ENCODE measurements at regions not wholly inside any gene's neighbourhood (a gene's known extent, or its start where the extent isn't known, plus 50 kb on each side); places are given as distances from the start of the nearest gene placed in this dataset.
A peak's percentile ranks its signal among the peaks of the same experiment; 100 is the strongest.

DNA sequence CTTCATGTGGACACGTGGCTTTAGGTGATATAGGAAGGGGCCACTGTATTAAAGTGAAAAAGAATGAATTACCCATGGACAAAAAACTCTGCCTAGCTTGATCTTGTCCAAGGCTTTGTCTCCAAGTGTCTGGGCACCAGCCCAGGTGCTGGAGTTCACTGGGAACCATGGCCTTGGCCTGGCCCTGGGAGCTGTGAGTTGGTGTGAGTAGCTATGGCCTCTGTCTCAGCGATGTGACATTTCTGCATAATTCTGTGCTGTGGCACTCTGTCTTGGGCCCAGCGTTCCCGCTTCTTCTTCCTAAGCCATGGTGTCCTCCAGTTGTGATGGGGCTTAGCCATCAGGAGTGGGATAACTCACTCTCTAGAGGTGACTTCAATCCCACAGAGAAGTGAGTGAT lies 119.0 kb upstream of the PPP2R2D start:
- DNase-seq = no peak

DNA sequence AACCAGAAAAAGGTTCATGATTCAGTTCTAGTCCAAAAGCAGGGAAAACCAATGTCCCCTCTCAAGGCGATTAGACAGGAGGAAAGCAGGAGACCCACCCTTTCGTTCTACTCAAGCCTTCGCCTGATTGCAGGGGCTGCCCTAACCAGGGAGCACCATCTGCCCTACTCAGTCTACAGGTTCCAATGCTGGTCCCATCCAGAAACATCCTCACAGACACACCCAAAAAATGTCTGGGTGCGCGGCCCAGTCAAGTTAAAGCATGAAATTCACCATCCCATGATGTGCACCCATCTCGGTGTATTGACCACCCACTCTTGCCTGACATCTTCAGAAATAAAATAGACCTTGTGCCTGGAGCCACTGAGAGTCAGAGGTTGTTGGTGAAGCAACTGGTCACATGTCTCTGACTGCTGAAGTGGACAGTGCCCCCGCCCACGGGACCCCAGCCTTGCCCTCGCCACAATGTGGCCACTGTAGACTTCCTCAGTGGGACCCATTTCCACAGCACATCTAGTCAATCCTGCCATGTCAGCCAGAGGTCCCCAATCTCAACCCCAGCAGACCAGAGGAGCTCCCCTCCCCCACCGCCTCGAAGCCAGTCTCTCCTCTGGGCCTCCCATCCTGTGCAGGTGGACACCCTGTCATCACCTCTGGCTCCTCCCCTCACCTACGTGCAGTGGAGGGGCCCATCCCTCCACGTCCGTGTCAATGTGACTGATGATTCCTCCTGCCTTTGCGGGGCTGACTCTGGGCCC lies 116.3 kb upstream of the PPP2R2D start:
- no peak for DNase-seq

DNA sequence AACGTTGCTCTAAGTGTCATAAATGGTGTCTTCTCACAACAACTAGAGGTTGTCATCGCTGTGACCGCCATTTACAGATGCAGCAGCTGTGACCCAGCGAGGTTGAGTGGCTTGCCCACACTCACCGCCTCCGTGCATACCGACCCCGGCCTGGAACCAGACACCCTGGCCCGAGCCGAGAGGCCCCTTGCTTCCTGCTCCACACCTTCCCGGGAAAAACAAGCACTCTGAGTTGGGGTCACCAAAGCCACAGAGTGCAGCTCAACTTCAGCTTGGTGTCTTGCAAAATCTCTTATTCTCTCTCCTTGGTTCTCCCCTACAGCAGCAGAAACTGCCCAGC lies 115.7 kb upstream of the PPP2R2D start:
- DNase-seq = no peak

DNA sequence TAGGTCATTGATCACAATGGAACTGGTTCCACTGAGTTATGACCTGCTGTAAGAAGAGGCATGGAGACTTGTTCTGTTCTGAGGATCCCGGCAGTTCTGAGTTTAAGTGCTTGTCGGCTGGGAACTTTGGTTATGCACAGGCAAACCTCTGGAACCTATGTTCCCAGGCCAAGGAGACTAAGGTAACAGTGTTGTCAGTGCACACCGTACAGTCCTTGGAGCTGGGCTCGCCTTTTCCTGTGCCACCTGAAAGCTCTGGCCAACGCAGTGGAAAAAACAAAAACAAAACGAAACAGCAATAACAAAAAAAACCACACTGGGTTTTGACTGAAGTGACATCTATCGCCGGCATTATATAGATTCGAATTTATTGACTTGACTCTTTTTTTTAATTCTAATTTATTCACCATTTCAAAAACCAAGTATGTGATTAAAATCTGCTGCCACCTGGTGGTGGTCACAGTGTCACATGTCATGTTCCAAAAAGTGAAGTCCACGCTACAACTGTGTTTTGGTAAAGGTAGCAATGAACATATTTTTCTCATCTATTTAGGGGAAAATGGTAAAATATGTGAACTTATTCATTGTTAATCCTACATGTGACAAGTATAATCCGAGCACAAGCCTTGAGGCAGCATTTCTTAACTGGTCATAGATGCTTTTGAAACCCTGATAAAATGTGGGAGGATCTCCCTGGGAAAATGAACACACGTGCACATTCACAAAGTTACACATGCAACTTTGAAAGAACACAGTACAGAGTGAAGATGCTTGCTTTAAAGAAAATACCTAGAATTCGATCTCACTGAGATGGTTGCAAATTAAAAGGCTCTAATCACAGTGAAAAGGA lies 113.8 kb upstream of the PPP2R2D start:
- DNase-seq = peak in 1 of 2 donors; percentile 38

DNA sequence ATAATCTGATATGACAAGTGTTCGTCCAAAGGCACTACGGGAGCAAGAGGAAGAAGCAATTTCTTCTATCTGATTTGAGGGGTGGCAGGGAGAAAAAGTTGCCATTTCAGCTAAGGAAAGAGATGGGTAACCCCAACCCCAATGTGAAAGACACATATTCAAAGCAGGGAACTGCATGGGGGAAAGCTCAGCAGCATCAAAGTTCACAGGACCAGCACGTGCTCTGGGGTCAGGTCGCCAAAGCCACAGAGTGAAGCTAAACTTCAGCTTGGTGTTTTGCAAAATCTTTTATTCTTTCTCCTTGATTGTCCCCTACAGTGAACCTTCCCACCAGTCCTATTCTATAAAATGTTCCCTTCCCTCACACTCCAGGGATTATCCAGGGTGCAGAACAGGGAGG lies 112.8 kb upstream of the PPP2R2D start:
- DNase-seq = no peak

DNA sequence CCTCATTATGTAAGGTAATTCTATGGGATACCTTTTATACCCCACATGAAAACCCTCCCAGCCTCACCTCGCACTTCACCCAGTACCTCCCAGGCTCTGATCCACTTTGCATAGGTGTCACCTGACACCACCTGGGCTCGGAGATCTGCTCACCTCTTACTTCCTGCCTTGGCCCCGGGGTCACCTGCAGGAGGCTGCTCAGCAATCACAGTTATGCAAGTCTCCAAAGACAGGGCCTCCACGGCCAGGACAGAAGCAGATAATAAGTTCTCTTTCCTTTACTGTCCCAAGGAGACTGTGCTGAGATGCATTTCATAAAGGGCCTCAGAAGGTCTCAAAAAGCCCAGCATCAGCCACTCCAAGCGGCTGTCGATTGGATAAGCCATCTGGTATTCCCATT lies 112.4 kb upstream of the PPP2R2D start:
- DNase-seq = no peak

DNA sequence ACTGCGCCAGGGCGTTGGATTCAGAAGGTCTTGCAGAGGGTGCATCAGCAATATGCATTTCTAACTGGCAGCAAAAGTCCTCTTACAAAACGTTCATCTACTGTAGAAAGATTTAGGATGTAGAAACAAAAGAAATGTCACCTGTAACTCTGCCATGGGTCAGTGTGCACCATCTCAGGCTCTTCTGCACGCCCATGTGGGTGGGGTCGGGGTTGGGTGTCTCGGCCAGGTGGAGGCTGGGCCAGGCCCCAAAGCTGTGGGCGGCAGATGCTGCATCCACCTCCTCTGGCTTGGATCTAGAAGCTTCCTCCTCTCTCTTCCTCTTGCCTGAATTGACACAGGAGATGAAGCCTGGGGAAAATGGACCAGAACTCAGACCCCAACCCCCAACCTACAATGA lies 111.3 kb upstream of the PPP2R2D start:
- no peak for DNase-seq

DNA sequence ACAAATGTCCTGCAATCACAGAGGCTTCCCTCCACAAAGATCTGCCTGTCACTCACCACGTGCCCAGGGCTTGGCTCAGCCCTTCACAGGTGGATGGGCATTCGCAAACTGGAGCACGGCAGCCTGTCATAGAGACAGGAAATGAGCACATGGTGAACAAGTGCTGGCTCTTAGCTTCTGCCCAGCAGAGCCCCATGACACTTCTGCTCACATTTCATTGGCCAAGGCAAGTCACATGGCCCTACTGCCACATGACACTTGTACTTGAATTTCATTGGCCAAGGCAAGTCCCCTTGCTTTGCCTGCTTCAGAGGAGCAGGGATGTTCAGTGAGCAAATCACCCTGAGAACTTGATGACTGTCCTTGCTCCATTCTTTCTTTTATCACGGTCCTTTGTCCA lies 110.8 kb upstream of the PPP2R2D start:
- DNase-seq = no peak

DNA sequence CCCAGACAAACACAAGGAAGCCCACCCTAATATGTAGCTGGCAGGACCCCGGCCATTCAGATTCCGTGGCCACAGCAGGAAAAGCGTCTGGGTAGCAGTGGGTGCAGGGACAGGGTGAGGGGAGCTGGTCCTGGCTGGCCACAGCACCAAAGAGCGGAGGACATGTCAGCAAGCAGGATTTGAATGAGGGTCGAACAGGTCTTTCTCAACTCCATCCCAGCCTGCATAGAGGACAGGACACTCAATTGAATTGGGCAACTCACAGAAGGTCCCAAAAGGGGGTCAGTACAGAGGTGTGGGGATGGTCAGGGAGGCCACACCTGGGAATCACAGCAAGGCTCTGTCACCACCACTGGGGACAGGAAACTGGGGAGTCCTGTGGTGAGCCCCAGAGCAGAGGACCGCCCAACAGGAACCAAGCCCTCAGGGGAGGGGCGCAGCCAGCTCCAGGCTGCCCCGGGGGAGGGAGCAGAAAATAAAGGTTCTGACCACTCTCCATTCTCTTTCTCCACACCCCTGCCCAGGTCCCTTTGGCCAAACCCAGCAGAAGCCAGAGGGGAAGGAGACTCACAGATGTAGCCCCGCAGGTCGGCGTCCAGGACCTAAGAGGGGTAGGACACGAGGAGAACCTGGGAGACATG lies 108.7 kb upstream of the PPP2R2D start:
- no peak for DNase-seq

DNA sequence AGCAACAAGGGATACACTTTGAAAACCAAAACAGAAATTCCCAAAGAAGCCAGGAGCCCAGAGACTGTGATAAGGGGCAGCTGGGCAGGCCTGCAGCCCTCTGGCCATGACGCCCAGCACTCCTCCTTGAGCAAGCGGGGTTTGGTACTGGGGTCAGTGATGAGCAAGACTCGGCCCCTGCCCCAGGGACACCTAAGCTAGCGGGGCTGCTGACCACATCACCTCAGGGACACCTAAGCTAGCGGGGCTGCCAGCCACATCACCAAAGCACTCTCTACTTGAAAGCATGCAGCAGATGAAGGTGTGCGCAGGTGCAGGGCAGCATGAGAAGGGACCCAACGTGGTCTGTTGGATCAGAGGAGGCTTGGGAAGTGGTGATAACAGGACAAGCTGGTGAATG lies 108.0 kb upstream of the PPP2R2D start:
- no peak for DNase-seq

DNA sequence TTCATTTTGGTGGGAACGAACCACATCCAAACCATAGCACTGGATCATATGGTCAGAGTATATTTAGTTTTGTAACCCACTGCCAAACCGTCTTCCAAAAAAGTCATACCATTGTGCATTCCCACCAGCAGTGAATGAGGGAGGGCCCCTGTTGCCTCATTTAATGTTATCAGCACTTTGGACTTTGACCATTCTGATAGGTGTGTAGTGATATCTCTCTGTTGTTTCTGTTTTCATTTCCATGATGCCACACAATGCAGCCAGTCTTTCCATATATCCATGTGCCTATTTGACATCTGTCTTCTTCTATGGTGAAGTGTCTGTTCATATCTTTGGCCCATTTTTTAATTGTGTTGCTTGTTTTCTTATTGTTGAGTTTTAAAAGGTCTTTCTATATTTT lies 105.0 kb upstream of the PPP2R2D start:
- no peak for DNase-seq

DNA sequence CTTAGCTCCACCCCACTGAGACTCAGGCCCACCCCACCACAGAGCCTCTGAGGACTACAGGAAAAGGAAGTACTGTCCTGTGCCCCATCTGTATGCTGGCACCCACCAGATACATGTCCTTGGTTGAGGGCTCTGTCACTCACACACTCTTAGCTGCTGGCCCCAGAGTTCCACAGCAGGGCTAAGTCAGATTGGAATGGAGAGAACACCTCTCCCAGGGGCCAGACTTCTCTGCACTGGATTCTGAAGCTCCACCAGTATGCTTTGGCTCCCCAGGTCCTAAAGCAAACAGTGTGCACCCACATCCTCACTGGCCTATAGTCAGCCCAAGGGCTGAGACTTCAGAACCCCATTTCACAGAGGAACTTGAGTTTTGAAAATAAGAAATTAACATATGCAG lies 103.2 kb upstream of the PPP2R2D start:
- DNase-seq = no peak

DNA sequence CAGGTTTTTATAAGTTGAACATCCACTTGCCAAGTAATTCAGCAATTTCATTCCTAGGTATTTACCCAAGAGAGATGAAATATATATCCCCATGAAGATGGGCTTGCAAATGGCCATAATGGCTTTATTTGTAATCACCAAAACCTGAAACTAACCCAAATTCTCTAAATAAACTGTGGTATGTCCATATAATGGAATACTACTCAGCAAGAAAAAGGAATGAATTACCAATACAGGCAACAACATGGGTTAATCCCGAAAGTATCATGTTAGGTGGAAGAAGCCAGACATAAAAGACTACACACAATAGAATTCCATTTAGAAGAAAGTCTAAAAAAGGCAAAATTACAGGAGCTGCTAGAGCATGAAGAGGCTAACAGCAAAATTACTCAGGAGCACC lies 101.4 kb upstream of the PPP2R2D start:
- no peak for DNase-seq

DNA sequence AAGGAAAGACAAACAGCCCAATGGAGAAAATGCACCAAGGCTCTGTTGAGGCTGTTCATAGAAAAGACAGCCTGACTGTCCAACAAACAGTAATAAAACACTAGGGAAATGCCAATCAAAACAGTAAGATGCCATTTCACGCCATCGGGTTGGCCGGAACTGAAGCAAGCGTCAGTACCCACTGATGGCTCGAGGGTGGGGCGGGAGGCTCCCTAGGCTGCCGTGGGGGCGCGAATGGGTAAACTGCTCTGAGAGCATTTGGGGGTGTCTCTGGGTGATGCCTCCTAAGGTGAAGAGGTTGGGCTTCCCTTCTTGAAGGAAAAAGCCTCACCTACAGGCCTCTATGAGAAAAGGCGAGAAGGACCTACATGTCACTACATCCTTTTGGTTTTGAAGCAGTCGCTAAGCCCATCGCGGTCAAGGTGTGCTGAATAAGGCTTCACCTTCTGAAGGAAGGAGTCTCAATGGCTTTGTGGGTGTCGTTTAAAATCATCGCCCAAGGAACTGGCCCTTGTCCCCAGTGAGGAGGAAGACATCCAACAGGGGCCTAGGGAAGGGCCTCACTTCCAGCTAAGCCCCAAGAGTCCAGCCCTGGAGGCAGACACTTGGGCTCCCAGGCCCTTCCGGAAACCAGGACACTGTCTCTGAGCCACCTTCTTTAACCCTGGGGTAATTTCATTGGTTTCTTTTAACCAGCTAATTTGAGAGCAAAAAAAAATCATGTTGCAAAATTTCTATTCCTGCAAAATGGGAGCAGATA lies 98.5 kb upstream of the PPP2R2D start:
- DNase-seq = no peak

DNA sequence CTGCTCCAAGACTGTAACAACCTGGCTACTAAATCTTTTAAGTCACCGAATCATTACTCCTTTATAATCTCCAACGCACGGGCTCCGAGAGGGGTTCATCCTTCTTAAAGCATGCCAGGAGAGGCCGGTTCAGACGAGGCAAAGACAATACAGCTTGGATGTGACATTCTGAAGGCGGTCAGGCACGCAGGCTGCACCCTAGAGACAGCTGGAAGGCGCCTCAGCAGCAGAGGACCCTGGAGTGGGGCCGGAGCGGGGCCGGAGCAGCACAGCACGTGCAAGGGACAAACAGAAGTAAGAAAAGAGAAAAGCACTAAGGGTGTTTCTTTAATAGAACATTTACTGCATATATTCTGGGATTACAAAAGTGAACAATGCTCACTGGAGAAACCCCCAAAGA lies 97.8 kb upstream of the PPP2R2D start:
- no peak for DNase-seq

DNA sequence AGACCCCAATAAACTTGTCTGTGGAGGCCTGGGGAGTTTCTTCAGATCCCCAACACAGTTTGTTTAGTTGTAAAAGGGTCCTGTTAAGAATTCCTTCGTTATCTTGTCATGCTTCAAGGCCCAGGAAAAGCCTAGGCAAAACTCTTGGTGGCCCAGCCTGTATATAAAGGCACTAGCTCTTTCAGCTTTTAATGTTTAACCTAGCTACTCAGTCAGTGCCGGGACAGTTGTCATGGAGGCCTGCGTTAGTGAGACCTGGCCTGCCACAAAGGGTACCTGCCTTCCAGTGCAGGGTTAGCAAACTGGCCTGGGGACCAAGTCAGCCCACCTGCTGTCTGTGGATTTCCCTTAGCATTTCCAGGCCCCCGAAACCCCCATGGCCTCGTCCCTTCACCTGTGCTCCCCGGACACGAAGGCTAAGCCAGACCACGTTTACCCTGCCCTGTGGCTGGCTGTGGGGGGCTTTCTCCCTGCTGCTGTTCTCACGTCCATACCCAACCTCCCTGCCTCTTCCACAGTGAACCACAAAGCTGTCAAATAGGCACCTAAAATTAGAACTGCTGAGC lies 96.9 kb upstream of the PPP2R2D start:
- no peak for DNase-seq

DNA sequence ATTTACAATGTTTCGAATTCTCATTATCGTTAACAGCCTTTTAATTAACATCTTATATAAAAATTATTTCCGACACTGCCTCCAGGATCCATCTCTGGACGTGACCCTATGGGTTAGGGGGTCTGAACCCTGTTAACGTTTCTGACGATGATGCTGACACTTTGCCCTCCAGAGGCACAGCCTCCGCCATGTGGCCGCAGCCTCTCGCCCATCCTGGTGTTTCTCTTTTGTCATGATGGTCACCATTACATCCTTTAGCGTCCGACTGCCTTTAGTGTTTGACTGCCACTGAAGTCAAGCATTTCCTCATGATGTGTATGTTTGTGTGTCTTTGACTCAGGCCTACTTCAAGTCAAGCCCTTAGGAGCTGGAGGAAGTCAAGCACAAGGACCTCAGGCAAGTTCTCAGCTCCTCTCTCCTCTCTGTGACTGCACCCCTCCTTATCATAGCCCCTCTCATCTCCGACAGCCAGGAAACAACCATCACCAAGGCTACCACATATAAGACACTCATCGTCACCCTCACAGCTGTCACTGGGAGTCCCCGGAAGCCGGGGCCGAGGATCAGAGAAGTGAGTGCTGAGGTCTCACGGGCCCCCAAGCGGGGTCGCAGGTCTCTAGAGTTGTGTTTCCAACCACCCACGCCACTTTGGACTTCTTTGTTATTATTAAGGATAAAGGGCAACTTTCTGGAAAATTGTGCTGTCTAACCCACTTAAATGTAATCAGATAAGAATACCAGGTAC lies 96.1 kb upstream of the PPP2R2D start:
- no peak for DNase-seq

DNA sequence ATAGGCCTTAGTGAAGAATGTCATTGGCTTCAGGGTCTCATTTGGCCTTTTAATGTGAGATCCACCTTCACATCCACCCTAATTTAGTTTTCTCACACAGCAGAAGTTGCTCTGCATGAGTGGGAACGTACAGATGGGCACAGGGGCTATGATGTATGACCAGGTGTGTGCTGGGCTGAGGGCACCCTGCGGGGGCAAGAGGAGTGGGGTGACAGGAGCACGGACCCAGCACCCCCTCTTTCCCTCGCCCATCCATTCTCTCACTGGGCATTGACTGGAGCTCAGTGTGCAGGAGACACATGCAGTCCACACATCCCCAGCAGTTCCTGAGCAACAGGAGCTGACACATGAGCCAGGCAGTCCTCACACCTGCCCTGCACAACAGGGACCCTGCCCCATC lies 95.1 kb upstream of the PPP2R2D start:
- no peak for DNase-seq

DNA sequence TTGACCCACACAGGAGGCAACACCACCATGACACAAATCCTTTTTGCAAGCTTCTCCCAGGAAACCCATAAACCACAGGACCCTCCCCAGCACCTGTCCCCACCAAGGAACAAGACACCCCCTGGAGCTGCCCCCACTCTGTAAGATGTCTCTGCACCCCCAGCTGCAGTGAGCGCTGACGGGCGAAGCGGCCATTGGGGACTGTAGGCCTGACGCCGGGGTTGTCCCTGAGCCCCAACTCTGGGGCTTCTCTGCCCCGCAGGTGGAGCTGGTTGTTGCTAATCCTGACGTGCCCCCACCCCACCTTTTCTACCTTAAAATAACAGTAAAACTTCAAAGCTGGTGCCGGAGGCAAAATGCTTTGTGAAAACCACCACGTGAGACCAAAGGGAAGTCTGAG lies 94.7 kb upstream of the PPP2R2D start:
- no peak for DNase-seq

DNA sequence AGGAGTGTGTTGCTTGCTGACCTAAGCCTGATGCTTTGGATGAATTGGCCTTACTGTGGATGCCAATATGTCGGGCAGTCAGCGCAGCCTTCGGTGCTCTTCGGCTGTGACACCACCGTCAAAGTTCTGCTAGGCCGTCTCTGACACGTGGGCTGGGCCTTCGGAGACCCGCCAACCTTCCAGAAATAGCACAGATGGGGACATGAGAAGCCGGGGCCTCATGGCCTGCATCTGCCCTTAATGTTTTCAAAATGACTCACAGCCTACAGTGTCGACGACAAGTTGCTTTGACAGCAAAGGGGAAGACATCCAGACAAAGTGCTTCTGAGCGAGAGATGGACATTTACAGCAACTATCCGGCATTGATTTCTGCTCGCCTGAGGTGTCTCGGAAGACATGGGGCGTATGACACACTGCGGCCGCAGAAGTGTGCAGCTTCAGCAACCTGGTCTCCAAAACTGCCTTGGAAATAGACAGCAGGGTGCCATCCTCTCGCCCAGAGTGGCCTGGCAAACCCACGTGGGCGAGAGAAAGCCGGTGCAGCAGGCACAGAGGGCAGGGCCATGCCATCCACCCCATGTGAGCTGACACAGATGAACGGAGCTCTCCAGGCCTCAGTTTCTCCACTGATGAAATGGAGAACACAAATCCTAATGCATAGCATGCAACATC lies 94.0 kb upstream of the PPP2R2D start:
- no peak for DNase-seq

DNA sequence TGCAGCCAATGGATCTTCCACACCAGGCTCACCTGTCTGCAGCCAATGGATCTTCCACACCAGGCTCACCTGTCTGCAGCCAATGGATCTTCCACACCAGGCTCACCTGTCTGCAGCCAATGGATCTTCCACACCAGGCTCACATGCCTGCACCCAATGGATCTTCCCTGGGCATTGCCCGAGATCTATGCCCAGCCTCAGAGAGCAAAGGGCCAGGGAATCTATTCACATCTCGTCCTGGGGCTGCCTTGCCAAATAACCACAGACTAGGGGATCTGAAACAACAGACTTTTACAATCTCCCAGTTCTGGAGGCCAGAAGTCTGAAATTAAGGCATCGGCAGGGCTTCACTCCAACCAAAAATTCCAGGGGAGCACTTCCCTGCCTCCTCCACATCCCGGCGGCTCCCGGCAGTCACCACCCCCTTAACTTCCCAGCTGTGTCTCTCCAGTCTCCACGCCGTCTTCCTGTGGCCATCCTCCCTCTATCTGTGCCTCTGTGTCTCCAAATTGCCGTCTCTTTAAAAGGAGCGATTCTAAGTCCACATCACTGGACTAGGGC lies 92.4 kb upstream of the PPP2R2D start:
- no peak for DNase-seq
